Smooth muscle cell (in vitro differentiated cells): ENCODE measurements at regions not wholly inside any gene's neighbourhood (a gene's known extent, or its start where the extent isn't known, plus 50 kb on each side); places are given as distances from the start of the nearest gene placed in this dataset.

Experiments used
- DNase-seq: peaks from one replicate; lab custom pipeline; 2025; ENCODE audit not compliant: unreplicated experiment; lab: John Stamatoyannopoulos, UW
- H2AFZ ChIP-seq: fragments of 200-600 bp; sonication (generic); 2 replicates; pipeline ENCODE4 v1.6.0; 2016; ENCODE audit warnings: antibody characterized with exemption, low read depth, mild to moderate bottlenecking
- H3F3A ChIP-seq: fragments of 200-600 bp; sonication (generic); 2 replicates; pipeline ENCODE4 v1.6.0; 2017; ENCODE audit warnings: antibody characterized with exemption, low read depth
- H3K27ac ChIP-seq: fragments of 200-600 bp; sonication (generic); 2 replicates; pipeline ENCODE4 v1.5.1; 2016; ENCODE audit warnings: low read depth, mild to moderate bottlenecking
- H3K27me3 ChIP-seq: fragments of 200-600 bp; sonication (generic); 2 replicates; pipeline ENCODE4 v1.6.1; 2016; ENCODE audit warnings: low read depth, mild to moderate bottlenecking
- H3K36me3 ChIP-seq: fragments of 200-600 bp; sonication (generic); 2 replicates; pipeline ENCODE4 v1.5.1; 2016; ENCODE audit warnings: low read depth
- H3K4me1 ChIP-seq: fragments of 200-600 bp; sonication (generic); 2 replicates; pipeline ENCODE4 v1.5.1; 2016; ENCODE audit warnings: low read depth
- H3K4me2 ChIP-seq: fragments of 200-600 bp; sonication (generic); 2 replicates; pipeline ENCODE4 v1.6.0; 2016; ENCODE audit warnings: mild to moderate bottlenecking
- H3K4me3 ChIP-seq: fragments of 200-600 bp; sonication (generic); 2 replicates; pipeline ENCODE4 v1.5.1; 2016; ENCODE audit warnings: mild to moderate bottlenecking
- H3K79me2 ChIP-seq: fragments of 200-600 bp; sonication (generic); 2 replicates; pipeline ENCODE4 v1.6.0; 2016; ENCODE audit warnings: low read depth, mild to moderate bottlenecking
- H3K9ac ChIP-seq: fragments of 200-600 bp; sonication (generic); 2 replicates; pipeline ENCODE4 v1.6.0; 2016; ENCODE audit warnings: low read depth
- H3K9me3 ChIP-seq: fragments of 200-600 bp; sonication (generic); replicated peaks from 2 replicates; pipeline ENCODE4 v1.5.1; 2016; ENCODE audit warnings: low read depth
- H4K20me1 ChIP-seq: fragments of 200-600 bp; sonication (generic); 2 replicates; pipeline ENCODE4 v1.6.0; 2016; ENCODE audit warnings: low read depth
- CTCF ChIP-seq: fragments of 200-600 bp; sonication (generic); IDR thresholded peaks from 2 replicates; pipeline ENCODE4 v1.5.1; 2017; ENCODE audit warnings: borderline replicate concordance, mild to moderate bottlenecking, antibody characterized with exemption; ENCODE audit not compliant: insufficient read depth, poor library complexity, severe bottlenecking
- WGBS: methylation state at CpG from one replicate; pipeline ENCODE4 v1.1.7; 2016; ENCODE audit warnings: low lambda C conversion rate; 5-methylcytosine and 5-hydroxymethylcytosine counted together

- no peaks in the 10 kb centered on the region for H3K79me2 ChIP-seq
- no peak overlapping the region for H3K9ac ChIP-seq
- H3K36me3 ChIP-seq = no peaks in the 10 kb centered on the region
- DNase-seq = no peak
- no peak overlapping the region for H3K4me2 ChIP-seq
- H4K20me1 ChIP-seq = no peaks in the 10 kb centered on the region
- H2AFZ ChIP-seq = no peak overlapping the region
- H3K4me1 ChIP-seq = no peaks in the 10 kb centered on the region
- H3K9me3 ChIP-seq = no peaks in the 10 kb centered on the region
- WGBS = 91% methylated on average over 4 of the region's 4 CpGs
- no peak overlapping the region for H3K4me3 ChIP-seq
- no peaks in the 10 kb centered on the region for H3F3A ChIP-seq
- no peak for TF ChIP-seq CTCF
- no peak overlapping the region for H3K27ac ChIP-seq
- no peaks in the 10 kb centered on the region for H3K27me3 ChIP-seq
These were observed 424.3 kb upstream of the CXADR start for GRCh38 chr21:17088500-17088899.

- Histone ChIP-seq H4K20me1 (no peaks in the 10 kb centered on the region), H3K36me3 (no peaks in the 10 kb centered on the region), H3K9me3 (no peaks in the 10 kb centered on the region), H3K4me1 (no peaks in the 10 kb centered on the region), H3F3A (no peaks in the 10 kb centered on the region), H3K4me3 (no peak overlapping the region), H3K4me2 (no peak overlapping the region), H3K27me3 (no peaks in the 10 kb centered on the region), H3K9ac (no peak overlapping the region), H3K79me2 (no peaks in the 10 kb centered on the region), H2AFZ (no peak overlapping the region), H3K27ac (no peak overlapping the region)
- no peak for DNase-seq
- no peak for TF ChIP-seq CTCF
- WGBS = 74% methylated on average over 1 of the region's 1 CpG
These were observed 423.8 kb upstream of the CXADR start for GRCh38 chr21:17089091-17089491.

- Histone ChIP-seq H4K20me1 (no peaks in the 10 kb centered on the region), H3K4me1 (no peaks in the 10 kb centered on the region), H3K27me3 (no peaks in the 10 kb centered on the region), H3K4me2 (no peak overlapping the region), H3K9me3 (no peaks in the 10 kb centered on the region), H3K27ac (no peak overlapping the region), H2AFZ (no peak overlapping the region), H3K9ac (no peak overlapping the region), H3K4me3 (no peak overlapping the region), H3F3A (no peaks in the 10 kb centered on the region), H3K36me3 (no peaks in the 10 kb centered on the region), H3K79me2 (no peaks in the 10 kb centered on the region)
- DNase-seq = no peak
- TF ChIP-seq CTCF = no peak
These were observed 411.1 kb upstream of the CXADR start for GRCh38 chr21:17101696-17102095.

GRCh38 chr21:17105932-17106331 is 406.9 kb upstream of the CXADR start:
- Histone ChIP-seq H3K36me3 (no peaks in the 10 kb centered on the region), H2AFZ (no peak overlapping the region), H3F3A (no peaks in the 10 kb centered on the region), H3K27me3 (no peaks in the 10 kb centered on the region), H3K4me1 (no peaks in the 10 kb centered on the region), H3K4me2 (no peak overlapping the region), H3K79me2 (no peaks in the 10 kb centered on the region), H3K4me3 (no peak overlapping the region), H3K9me3 (no peaks in the 10 kb centered on the region), H3K27ac (no peak overlapping the region), H3K9ac (no peak overlapping the region), H4K20me1 (no peaks in the 10 kb centered on the region)
- TF ChIP-seq CTCF = no peak
- DNase-seq = no peak
